MM.1S (cell line): ENCODE measurements at regions not wholly inside any gene's neighbourhood (a gene's known extent, or its start where the extent isn't known, plus 50 kb on each side); places are given as distances from the start of the nearest gene placed in this dataset.

Experiments used
- EZH2 ChIP-seq: fragments of 300-600 bp; sonication (generic); optimal IDR thresholded peaks from 2 replicates; pipeline ENCODE3; 2017; ENCODE audit warnings: low read depth, mild to moderate bottlenecking, antibody characterized with exemption, low read length, mixed read lengths
- EZH2phosphoT487 ChIP-seq: fragments of 300-600 bp; sonication (generic); IDR thresholded peaks from 2 replicates; pipeline ENCODE4 v1.6.1; 2018; ENCODE audit warnings: antibody characterized with exemption, low read length
- TF ChIP-seq, protein P1 (sequence below): fragments of 300-600 bp; sonication (generic); IDR thresholded peaks from 2 replicates; pipeline ENCODE4 v1.5.1; 2016; ENCODE audit warnings: antibody characterized with exemption, low read length, mixed read lengths

- TF ChIP-seq, protein P1, sequence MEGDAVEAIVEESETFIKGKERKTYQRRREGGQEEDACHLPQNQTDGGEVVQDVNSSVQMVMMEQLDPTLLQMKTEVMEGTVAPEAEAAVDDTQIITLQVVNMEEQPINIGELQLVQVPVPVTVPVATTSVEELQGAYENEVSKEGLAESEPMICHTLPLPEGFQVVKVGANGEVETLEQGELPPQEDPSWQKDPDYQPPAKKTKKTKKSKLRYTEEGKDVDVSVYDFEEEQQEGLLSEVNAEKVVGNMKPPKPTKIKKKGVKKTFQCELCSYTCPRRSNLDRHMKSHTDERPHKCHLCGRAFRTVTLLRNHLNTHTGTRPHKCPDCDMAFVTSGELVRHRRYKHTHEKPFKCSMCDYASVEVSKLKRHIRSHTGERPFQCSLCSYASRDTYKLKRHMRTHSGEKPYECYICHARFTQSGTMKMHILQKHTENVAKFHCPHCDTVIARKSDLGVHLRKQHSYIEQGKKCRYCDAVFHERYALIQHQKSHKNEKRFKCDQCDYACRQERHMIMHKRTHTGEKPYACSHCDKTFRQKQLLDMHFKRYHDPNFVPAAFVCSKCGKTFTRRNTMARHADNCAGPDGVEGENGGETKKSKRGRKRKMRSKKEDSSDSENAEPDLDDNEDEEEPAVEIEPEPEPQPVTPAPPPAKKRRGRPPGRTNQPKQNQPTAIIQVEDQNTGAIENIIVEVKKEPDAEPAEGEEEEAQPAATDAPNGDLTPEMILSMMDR = no peak
- no peak for TF ChIP-seq EZH2
- no peak for TF ChIP-seq EZH2phosphoT487
Observed at GRCh38 chr1:195019385-195019784, 1588.9 kb downstream of the KCNT2 start.
